ENCODE measurements at regions not wholly inside any gene's neighbourhood (a gene's known extent, or its start where the extent isn't known, plus 50 kb on each side); places are given as distances from the start of the nearest gene placed in this dataset.
"Not testable (repeated sequence)": the region's sequence is repeated elsewhere in the genome, so short reads cannot be mapped to it uniquely, and the experiment has no call there.

- no peaks in the 10 kb centered on the region for H3K4me1 ChIP-seq (ENCODE audit: control insufficient read depth in 3 of 3, insufficient read depth in 2 of 3, low read depth in 1 of 3, low read length in 2 of 3)
- 53 to 86% (median 82%) methylated on average over 4 of the region's 4 CpGs for WGBS, 3 donors
- peaks cover 0 to 5% of the 10 kb centered on the region in 2 donors for H3K9me3 ChIP-seq (ENCODE audit: control insufficient read depth in 2 of 2, insufficient read depth in 1 of 2, low read depth in 1 of 2, low read length in 1 of 2)
- no peak for DNase-seq
- no peak for FAIRE-seq
- H3K4me3 ChIP-seq (ENCODE audit: low read depth in 1 of 3, low read length in 3 of 3), result no peak overlapping the region
- H3K36me3 ChIP-seq (ENCODE audit: control insufficient read depth in 3 of 3, insufficient read depth in 2 of 3, low read depth in 1 of 3, low read length in 3 of 3), result no peaks in the 10 kb centered on the region
- no peak overlapping the region for H3K27ac ChIP-seq (ENCODE audit: low read depth in 1 of 3, low read length in 2 of 3)
- no peaks in the 10 kb centered on the region for H3K27me3 ChIP-seq (ENCODE audit: control insufficient read depth in 3 of 3, insufficient read depth in 3 of 3, low read length in 3 of 3)
Observed at GRCh38 chr10:33858326-33858725, 523.9 kb upstream of the NRP1 start.

- not testable (repeated sequence) for H3K9me3 ChIP-seq (ENCODE audit: control insufficient read depth in 2 of 2, insufficient read depth in 1 of 2, low read depth in 1 of 2, low read length in 1 of 2); H3K4me1 ChIP-seq (ENCODE audit: control insufficient read depth in 3 of 3, insufficient read depth in 2 of 3, low read depth in 1 of 3, low read length in 2 of 3); H3K36me3 ChIP-seq (ENCODE audit: control insufficient read depth in 3 of 3, insufficient read depth in 2 of 3, low read depth in 1 of 3, low read length in 3 of 3); H3K27ac ChIP-seq (ENCODE audit: low read depth in 1 of 3, low read length in 2 of 3); FAIRE-seq; H3K27me3 ChIP-seq (ENCODE audit: control insufficient read depth in 3 of 3, insufficient read depth in 3 of 3, low read length in 3 of 3); DNase-seq; H3K4me3 ChIP-seq (ENCODE audit: low read depth in 1 of 3, low read length in 3 of 3)
- WGBS, 3 donors, result 67 to 85% (median 67%) methylated on average over 7 of the region's 7 CpGs
Observed at GRCh38 chr10:33853221-33853620, 518.8 kb upstream of the NRP1 start.

GRCh38 chr10:33843379-33843778 is 508.9 kb upstream of the NRP1 start:
- 79 to 90% (median 80%) methylated on average over 3 of the region's 3 CpGs for WGBS, 3 donors
- H3K27ac ChIP-seq (ENCODE audit: low read depth in 1 of 3, low read length in 2 of 3), result no peak overlapping the region

GRCh38 chr10:33841678-33842077 is 507.2 kb upstream of the NRP1 start:
- WGBS, 3 donors, result 74 to 84% (median 76%) methylated on average over 2 of the region's 2 CpGs
- no peaks in the 10 kb centered on the region for H3K27me3 ChIP-seq (ENCODE audit: control insufficient read depth in 3 of 3, insufficient read depth in 3 of 3, low read length in 3 of 3)
- H3K4me3 ChIP-seq (ENCODE audit: low read depth in 1 of 3, low read length in 3 of 3), result no peak overlapping the region
- no peaks in the 10 kb centered on the region for H3K4me1 ChIP-seq (ENCODE audit: control insufficient read depth in 3 of 3, insufficient read depth in 2 of 3, low read depth in 1 of 3, low read length in 2 of 3)
- DNase-seq (no peak), FAIRE-seq (no peak)
- no peaks in the 10 kb centered on the region for H3K36me3 ChIP-seq (ENCODE audit: control insufficient read depth in 3 of 3, insufficient read depth in 2 of 3, low read depth in 1 of 3, low read length in 3 of 3)
- H3K27ac ChIP-seq (ENCODE audit: low read depth in 1 of 3, low read length in 2 of 3), result no peak overlapping the region
- H3K9me3 ChIP-seq (ENCODE audit: control insufficient read depth in 2 of 2, insufficient read depth in 1 of 2, low read depth in 1 of 2, low read length in 1 of 2), result peaks cover 0 to 10% of the 10 kb centered on the region in 2 donors

More at GRCh38 chr10:33843379-33843778, 508.9 kb upstream of the NRP1 start:
- Histone ChIP-seq H3K27me3 (ENCODE audit: control insufficient read depth in 3 of 3, insufficient read depth in 3 of 3, low read length in 3 of 3) (no peaks in the 10 kb centered on the region), H3K4me3 (ENCODE audit: low read depth in 1 of 3, low read length in 3 of 3) (no peak overlapping the region), H3K36me3 (ENCODE audit: control insufficient read depth in 3 of 3, insufficient read depth in 2 of 3, low read depth in 1 of 3, low read length in 3 of 3) (no peaks in the 10 kb centered on the region), H3K9me3 (ENCODE audit: control insufficient read depth in 2 of 2, insufficient read depth in 1 of 2, low read depth in 1 of 2, low read length in 1 of 2) (peaks cover 0 to 10% of the 10 kb centered on the region in 2 donors), H3K4me1 (ENCODE audit: control insufficient read depth in 3 of 3, insufficient read depth in 2 of 3, low read depth in 1 of 3, low read length in 2 of 3) (no peaks in the 10 kb centered on the region)
- DNase-seq, result no peak
- FAIRE-seq, result no peak

- Histone ChIP-seq H3K27ac (ENCODE audit: low read depth in 1 of 3, low read length in 2 of 3) (no peak overlapping the region), H3K4me1 (ENCODE audit: control insufficient read depth in 3 of 3, insufficient read depth in 2 of 3, low read depth in 1 of 3, low read length in 2 of 3) (no peaks in the 10 kb centered on the region), H3K27me3 (ENCODE audit: control insufficient read depth in 3 of 3, insufficient read depth in 3 of 3, low read length in 3 of 3) (no peaks in the 10 kb centered on the region), H3K36me3 (ENCODE audit: control insufficient read depth in 3 of 3, insufficient read depth in 2 of 3, low read depth in 1 of 3, low read length in 3 of 3) (no peaks in the 10 kb centered on the region), H3K9me3 (ENCODE audit: control insufficient read depth in 2 of 2, insufficient read depth in 1 of 2, low read depth in 1 of 2, low read length in 1 of 2) (peaks cover 0 to 7% of the 10 kb centered on the region in 2 donors), H3K4me3 (ENCODE audit: low read depth in 1 of 3, low read length in 3 of 3) (no peak overlapping the region)
- DNase-seq (no peak), FAIRE-seq (no peak)
- WGBS, 3 donors, result 61 to 81% (median 71%) methylated on average over 3 of the region's 3 CpGs
Observed at GRCh38 chr10:33838731-33839130, 504.3 kb upstream of the NRP1 start.

GRCh38 chr10:33837736-33838135 is 503.3 kb upstream of the NRP1 start:
- no peak overlapping the region for H3K4me3 ChIP-seq (ENCODE audit: low read depth in 1 of 3, low read length in 3 of 3)
- no peaks in the 10 kb centered on the region for H3K4me1 ChIP-seq (ENCODE audit: control insufficient read depth in 3 of 3, insufficient read depth in 2 of 3, low read depth in 1 of 3, low read length in 2 of 3)
- DNase-seq (no peak), FAIRE-seq (no peak)
- no peaks in the 10 kb centered on the region for H3K36me3 ChIP-seq (ENCODE audit: control insufficient read depth in 3 of 3, insufficient read depth in 2 of 3, low read depth in 1 of 3, low read length in 3 of 3)
- WGBS, 3 donors, result 81 to 88% (median 84%) methylated on average over 6 of the region's 6 CpGs
- H3K27ac ChIP-seq (ENCODE audit: low read depth in 1 of 3, low read length in 2 of 3), result no peak overlapping the region
- H3K27me3 ChIP-seq (ENCODE audit: control insufficient read depth in 3 of 3, insufficient read depth in 3 of 3, low read length in 3 of 3), result no peaks in the 10 kb centered on the region
- H3K9me3 ChIP-seq (ENCODE audit: control insufficient read depth in 2 of 2, insufficient read depth in 1 of 2, low read depth in 1 of 2, low read length in 1 of 2), result peaks cover 0 to 7% of the 10 kb centered on the region in 2 donors

- Histone ChIP-seq H3K27ac (ENCODE audit: low read depth in 1 of 3, low read length in 2 of 3) (no peak overlapping the region), H3K27me3 (ENCODE audit: control insufficient read depth in 3 of 3, insufficient read depth in 3 of 3, low read length in 3 of 3) (no peaks in the 10 kb centered on the region), H3K4me3 (ENCODE audit: low read depth in 1 of 3, low read length in 3 of 3) (no peak overlapping the region), H3K36me3 (ENCODE audit: control insufficient read depth in 3 of 3, insufficient read depth in 2 of 3, low read depth in 1 of 3, low read length in 3 of 3) (no peaks in the 10 kb centered on the region), H3K9me3 (ENCODE audit: control insufficient read depth in 2 of 2, insufficient read depth in 1 of 2, low read depth in 1 of 2, low read length in 1 of 2) (peaks cover 0 to 7% of the 10 kb centered on the region in 2 donors), H3K4me1 (ENCODE audit: control insufficient read depth in 3 of 3, insufficient read depth in 2 of 3, low read depth in 1 of 3, low read length in 2 of 3) (no peaks in the 10 kb centered on the region)
- WGBS, 3 donors, result 75 to 84% (median 82%) methylated on average over 1 of the region's 1 CpG
- FAIRE-seq (no peak), DNase-seq (no peak)
Observed at GRCh38 chr10:33835556-33835955, 501.1 kb upstream of the NRP1 start.

GRCh38 chr10:33833566-33833965 is 499.1 kb upstream of the NRP1 start:
- Histone ChIP-seq H3K9me3 (ENCODE audit: control insufficient read depth in 2 of 2, insufficient read depth in 1 of 2, low read depth in 1 of 2, low read length in 1 of 2) (no peaks in the 10 kb centered on the region), H3K27ac (ENCODE audit: low read depth in 1 of 3, low read length in 2 of 3) (no peak overlapping the region), H3K27me3 (ENCODE audit: control insufficient read depth in 3 of 3, insufficient read depth in 3 of 3, low read length in 3 of 3) (no peaks in the 10 kb centered on the region), H3K4me1 (ENCODE audit: control insufficient read depth in 3 of 3, insufficient read depth in 2 of 3, low read depth in 1 of 3, low read length in 2 of 3) (no peaks in the 10 kb centered on the region), H3K4me3 (ENCODE audit: low read depth in 1 of 3, low read length in 3 of 3) (no peak overlapping the region), H3K36me3 (ENCODE audit: control insufficient read depth in 3 of 3, insufficient read depth in 2 of 3, low read depth in 1 of 3, low read length in 3 of 3) (no peaks in the 10 kb centered on the region)
- no peak for FAIRE-seq
- 81 to 88% (median 81%) methylated on average over 5 of the region's 5 CpGs for WGBS, 3 donors
- DNase-seq, result no peak

- no peak for FAIRE-seq
- WGBS, 3 donors, result 13 to 44% (median 19%) methylated on average over 4 of the region's 4 CpGs
Observed at GRCh38 chr10:33832124-33832787, 497.8 kb upstream of the NRP1 start.

More at GRCh38 chr10:33832124-33832787, 497.8 kb upstream of the NRP1 start:
- Histone ChIP-seq H3K9me3 (ENCODE audit: control insufficient read depth in 2 of 2, insufficient read depth in 1 of 2, low read depth in 1 of 2, low read length in 1 of 2) (no peaks in the 10 kb centered on the region), H3K4me1 (ENCODE audit: control insufficient read depth in 3 of 3, insufficient read depth in 2 of 3, low read depth in 1 of 3, low read length in 2 of 3) (no peaks in the 10 kb centered on the region), H3K27me3 (ENCODE audit: control insufficient read depth in 3 of 3, insufficient read depth in 3 of 3, low read length in 3 of 3) (no peaks in the 10 kb centered on the region), H3K27ac (ENCODE audit: low read depth in 1 of 3, low read length in 2 of 3) (no peak overlapping the region), H3K36me3 (ENCODE audit: control insufficient read depth in 3 of 3, insufficient read depth in 2 of 3, low read depth in 1 of 3, low read length in 3 of 3) (no peaks in the 10 kb centered on the region), H3K4me3 (ENCODE audit: low read depth in 1 of 3, low read length in 3 of 3) (no peak overlapping the region)
- no peak for DNase-seq

Data from small intestine (tissue), 7 donors.